GM23338 (cell line): ENCODE measurements at regions not wholly inside any gene's neighbourhood (a gene's known extent, or its start where the extent isn't known, plus 50 kb on each side); places are given as distances from the start of the nearest gene placed in this dataset.

Experiments
- ATAC-seq: fragments of 200-7000 bp; cut with Tn5 transposase; 3 replicates; pipeline ENCODE4 v1.9.1; 2020
- DNase-seq: peaks from one replicate; pipeline ENCODE4 v3.0.0-alpha.2; 2015; ENCODE audit warnings: low spot score
- H2AFZ ChIP-seq: fragments of 200-600 bp; sonication (generic); 2 replicates; pipeline ENCODE4 v1.8.0; 2016; ENCODE audit warnings: antibody characterized with exemption, mild to moderate bottlenecking, moderate library complexity
- H3F3A ChIP-seq: fragments of 200-600 bp; sonication (generic); replicated peaks from 2 replicates; pipeline ENCODE4 v1.8.0; 2017; ENCODE audit warnings: antibody characterized with exemption, mixed run types, low read depth
- H3K27ac ChIP-seq: fragments of 200-600 bp; sonication (generic); 2 replicates; pipeline ENCODE4 v1.6.1; 2016; ENCODE audit warnings: low read depth
- H3K27me3 ChIP-seq: fragments of 200-600 bp; sonication (generic); 2 replicates; pipeline ENCODE4 v1.8.0; 2016; ENCODE audit warnings: mild to moderate bottlenecking, mixed run types, moderate library complexity; ENCODE audit not compliant: insufficient read depth
- H3K36me3 ChIP-seq: fragments of 200-600 bp; sonication (generic); 2 replicates; pipeline ENCODE4 v1.8.0; 2016; ENCODE audit warnings: mild to moderate bottlenecking; ENCODE audit not compliant: insufficient read depth
- H3K4me1 ChIP-seq: fragments of 200-600 bp; sonication (generic); 2 replicates; pipeline ENCODE4 v1.8.0; 2016; ENCODE audit warnings: mild to moderate bottlenecking, moderate library complexity; ENCODE audit not compliant: insufficient read depth
- H3K4me2 ChIP-seq: fragments of 200-600 bp; sonication (generic); 2 replicates; pipeline ENCODE4 v1.7.1; 2017; ENCODE audit warnings: mixed run types
- H3K4me3 ChIP-seq: fragments of 200-600 bp; sonication (generic); 2 replicates; pipeline ENCODE4 v1.6.1; 2016; ENCODE audit warnings: mixed run types
- H3K79me2 ChIP-seq: fragments of 200-600 bp; sonication (generic); replicated peaks from 2 replicates; pipeline ENCODE4 v1.8.0; 2017; ENCODE audit warnings: mild to moderate bottlenecking; ENCODE audit not compliant: insufficient read depth
- H3K9me2 ChIP-seq: fragments of 200-600 bp; sonication (generic); 2 replicates; pipeline ENCODE4 v1.8.0; 2017; ENCODE audit not compliant: insufficient read depth
- H4K20me1 ChIP-seq: fragments of 200-600 bp; sonication (generic); replicated peaks from 2 replicates; pipeline ENCODE4 v1.8.0; 2017; ENCODE audit warnings: mild to moderate bottlenecking; ENCODE audit not compliant: insufficient read depth
- H3K27ac Mint-ChIP-seq: 2 replicates; pipeline ENCODE4 v1.8.0; 2020; ENCODE audit warnings: inconsistent platforms, mild to moderate bottlenecking, moderate library complexity, mixed read lengths
- H3K27me3 Mint-ChIP-seq: 3 replicates; pipeline ENCODE4 v1.8.0; 2022; ENCODE audit warnings: low read depth, mild to moderate bottlenecking, moderate library complexity, mixed read lengths, inconsistent platforms; ENCODE audit not compliant: insufficient read depth, poor library complexity
- H3K36me3 Mint-ChIP-seq: 3 replicates; pipeline ENCODE4 v1.8.0; 2021; ENCODE audit warnings: low read depth, mild to moderate bottlenecking, inconsistent platforms, moderate library complexity, mixed read lengths
- H3K4me1 Mint-ChIP-seq: 3 replicates; pipeline ENCODE4 v1.8.0; 2020; ENCODE audit warnings: mild to moderate bottlenecking, inconsistent platforms, mixed read lengths
- H3K4me3 Mint-ChIP-seq: 3 replicates; pipeline ENCODE4 v1.8.0; 2021; ENCODE audit warnings: moderate library complexity, mild to moderate bottlenecking, inconsistent platforms, mixed read lengths
- H3K9me3 Mint-ChIP-seq: 3 replicates; pipeline ENCODE4 v1.8.0; 2020; ENCODE audit warnings: moderate library complexity, mild to moderate bottlenecking, inconsistent platforms, mixed read lengths
- EZH2phosphoT487 ChIP-seq: fragments of 200-600 bp; sonication (generic); IDR thresholded peaks from one replicate; pipeline ENCODE4 v1.8.1; 2018; ENCODE audit warnings: antibody characterized with exemption; ENCODE audit not compliant: unreplicated experiment
- NANOG ChIP-seq: IDR thresholded peaks from 2 replicates; pipeline ENCODE4 v1.6.1; 2016; ENCODE audit warnings: antibody characterized with exemption, borderline replicate concordance
- POLR2AphosphoS5 ChIP-seq: IDR thresholded peaks from 2 replicates; pipeline ENCODE4 v1.6.1; 2016; ENCODE audit warnings: antibody characterized with exemption, low read depth
- STAT1 ChIP-seq: IDR thresholded peaks from one replicate; pipeline ENCODE4 v1.6.1; 2016; ENCODE audit warnings: antibody characterized with exemption; ENCODE audit not compliant: unreplicated experiment
- ZNF114 ChIP-seq: fragments of 250-450 bp; sonication (Bioruptor Pico); IDR thresholded peaks from 2 replicates; pipeline ENCODE4 v1.5.0; 2020; ENCODE audit warnings: mild to moderate bottlenecking, moderate library complexity
- ZNF331 ChIP-seq: fragments of 250-450 bp; sonication (Bioruptor Pico); IDR thresholded peaks from 2 replicates; pipeline ENCODE4 v1.5.0; 2020; ENCODE audit warnings: low read depth, mild to moderate bottlenecking, moderate library complexity
- TF ChIP-seq, protein P1 (sequence below): IDR thresholded peaks from 2 replicates; pipeline ENCODE4 v1.6.1; 2016; ENCODE audit warnings: antibody characterized with exemption
- TF ChIP-seq, protein P2 (sequence below): fragments of 250-450 bp; sonication (Bioruptor Pico); IDR thresholded peaks from 2 replicates; pipeline ENCODE4 v1.5.0; 2020; ENCODE audit warnings: mild to moderate bottlenecking, moderate library complexity
- TF ChIP-seq, protein P3 (sequence below), 2 experiments: fragments of 200-600 bp in 1 of 2; sonication (generic) in 1 of 2; conservative IDR thresholded peaks; 2 replicates each; pipeline versions ENCODE4 v1.5.1 to v1.6.1; 2016 to 2017; ENCODE audit warnings: antibody characterized with exemption in 2 of 2, low read depth in 2 of 2, mild to moderate bottlenecking in 2 of 2, moderate library complexity in 1 of 2

DNA sequence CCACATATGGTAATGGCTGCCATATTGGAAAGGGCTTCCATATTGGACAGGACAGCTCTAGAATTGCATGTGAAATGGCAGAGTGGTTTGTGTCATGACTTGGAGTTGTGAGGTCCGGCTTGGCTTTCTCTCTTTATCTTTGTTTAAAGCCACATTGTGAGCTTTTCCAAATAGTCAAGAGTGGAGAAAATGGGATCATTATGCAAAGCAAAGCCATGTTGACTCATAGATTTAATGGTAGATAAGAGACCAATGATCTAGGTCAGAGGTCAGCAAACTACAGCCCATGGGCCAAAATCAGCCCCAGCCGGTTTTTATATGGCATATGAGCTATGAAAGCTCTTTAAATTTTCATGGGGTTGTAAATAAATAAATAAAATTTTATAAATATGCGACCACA is 449.1 kb downstream of the BCL11B start:
- Histone ChIP-seq H3K79me2 (no peaks in the 10 kb centered on the region), H2AFZ (no peak overlapping the region), H3K4me1 (peaks cover 23% of the 10 kb centered on the region), H3K36me3 (no peaks in the 10 kb centered on the region), H3K27me3 (no peaks in the 10 kb centered on the region), H3F3A (no peaks in the 10 kb centered on the region), H3K9me2 (peaks cover 23% of the 10 kb centered on the region), H3K27ac (no peak overlapping the region), H3K4me3 (no peak overlapping the region), H3K4me2 (no peak overlapping the region), H4K20me1 (no peaks in the 10 kb centered on the region)
- TF ChIP-seq STAT1 (no peak), POLR2AphosphoS5 (no peak)
- TF ChIP-seq, protein P1, sequence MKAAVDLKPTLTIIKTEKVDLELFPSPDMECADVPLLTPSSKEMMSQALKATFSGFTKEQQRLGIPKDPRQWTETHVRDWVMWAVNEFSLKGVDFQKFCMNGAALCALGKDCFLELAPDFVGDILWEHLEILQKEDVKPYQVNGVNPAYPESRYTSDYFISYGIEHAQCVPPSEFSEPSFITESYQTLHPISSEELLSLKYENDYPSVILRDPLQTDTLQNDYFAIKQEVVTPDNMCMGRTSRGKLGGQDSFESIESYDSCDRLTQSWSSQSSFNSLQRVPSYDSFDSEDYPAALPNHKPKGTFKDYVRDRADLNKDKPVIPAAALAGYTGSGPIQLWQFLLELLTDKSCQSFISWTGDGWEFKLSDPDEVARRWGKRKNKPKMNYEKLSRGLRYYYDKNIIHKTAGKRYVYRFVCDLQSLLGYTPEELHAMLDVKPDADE, result no peak
- H3K9me3 Mint-ChIP-seq, result peaks cover 6% of the 10 kb centered on the region; the same call in 1 of the 3 replicates
- ATAC-seq (no peak), DNase-seq (no peak)
- H3K27ac Mint-ChIP-seq, result no peak overlapping the region
- H3K36me3 Mint-ChIP-seq, result peaks cover 13% of the 10 kb centered on the region
- no peak overlapping the region for H3K4me3 Mint-ChIP-seq
- H3K4me1 Mint-ChIP-seq, result peaks cover 34% of the 10 kb centered on the region
- peaks cover 8% of the 10 kb centered on the region for H3K27me3 Mint-ChIP-seq

DNA sequence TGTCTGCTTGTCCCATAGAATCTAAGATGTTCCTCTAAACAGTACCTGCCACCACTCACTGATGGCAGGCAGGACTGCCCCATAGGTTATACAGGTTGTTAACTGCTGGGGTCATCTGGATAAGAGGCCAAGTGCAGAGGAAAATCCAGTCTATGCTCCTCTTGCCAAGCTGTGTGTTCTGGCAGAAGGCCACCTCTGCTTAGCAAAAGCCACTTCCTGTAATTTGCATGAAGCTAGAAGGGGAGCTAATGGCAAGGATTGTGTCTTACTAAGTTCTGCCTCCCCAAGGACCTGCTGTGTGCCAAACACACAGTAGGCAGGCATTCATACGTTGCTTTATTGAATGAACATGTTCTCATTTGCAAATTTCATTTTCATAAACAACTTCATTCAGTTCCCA is 445.4 kb downstream of the BCL11B start:
- H3K79me2 ChIP-seq, result no peaks in the 10 kb centered on the region
- Mint-ChIP-seq H3K27ac (no peak overlapping the region), H3K9me3 (no peaks in the 10 kb centered on the region; the same call in 2 of the 3 replicates), H3K4me3 (no peak overlapping the region), H3K4me1 (peaks cover 5% of the 10 kb centered on the region; the same call in 2 of the 3 replicates), H3K36me3 (peaks cover 3% of the 10 kb centered on the region; the same call in 2 of the 3 replicates), H3K27me3 (peaks cover 2% of the 10 kb centered on the region)
- H3K4me1 ChIP-seq, result no peaks in the 10 kb centered on the region
- no peak overlapping the region for H3K4me2 ChIP-seq
- no peaks in the 10 kb centered on the region for H3K27me3 ChIP-seq
- H3K9me2 ChIP-seq, result peaks cover 11% of the 10 kb centered on the region
- H3F3A ChIP-seq, result no peaks in the 10 kb centered on the region
- H2AFZ ChIP-seq, result no peak overlapping the region
- H3K36me3 ChIP-seq, result no peaks in the 10 kb centered on the region
- H3K27ac ChIP-seq, result no peak overlapping the region
- DNase-seq (no peak), ATAC-seq (no peak)
- no peak overlapping the region for H3K4me3 ChIP-seq
- H4K20me1 ChIP-seq, result no peaks in the 10 kb centered on the region; the same call in 1 of the 2 replicates
- TF ChIP-seq ZNF331 (CRISPR knock-in tag), result no peak
- TF ChIP-seq EZH2phosphoT487, result no peak
- no peak for TF ChIP-seq POLR2AphosphoS5
- TF ChIP-seq, protein P2, sequence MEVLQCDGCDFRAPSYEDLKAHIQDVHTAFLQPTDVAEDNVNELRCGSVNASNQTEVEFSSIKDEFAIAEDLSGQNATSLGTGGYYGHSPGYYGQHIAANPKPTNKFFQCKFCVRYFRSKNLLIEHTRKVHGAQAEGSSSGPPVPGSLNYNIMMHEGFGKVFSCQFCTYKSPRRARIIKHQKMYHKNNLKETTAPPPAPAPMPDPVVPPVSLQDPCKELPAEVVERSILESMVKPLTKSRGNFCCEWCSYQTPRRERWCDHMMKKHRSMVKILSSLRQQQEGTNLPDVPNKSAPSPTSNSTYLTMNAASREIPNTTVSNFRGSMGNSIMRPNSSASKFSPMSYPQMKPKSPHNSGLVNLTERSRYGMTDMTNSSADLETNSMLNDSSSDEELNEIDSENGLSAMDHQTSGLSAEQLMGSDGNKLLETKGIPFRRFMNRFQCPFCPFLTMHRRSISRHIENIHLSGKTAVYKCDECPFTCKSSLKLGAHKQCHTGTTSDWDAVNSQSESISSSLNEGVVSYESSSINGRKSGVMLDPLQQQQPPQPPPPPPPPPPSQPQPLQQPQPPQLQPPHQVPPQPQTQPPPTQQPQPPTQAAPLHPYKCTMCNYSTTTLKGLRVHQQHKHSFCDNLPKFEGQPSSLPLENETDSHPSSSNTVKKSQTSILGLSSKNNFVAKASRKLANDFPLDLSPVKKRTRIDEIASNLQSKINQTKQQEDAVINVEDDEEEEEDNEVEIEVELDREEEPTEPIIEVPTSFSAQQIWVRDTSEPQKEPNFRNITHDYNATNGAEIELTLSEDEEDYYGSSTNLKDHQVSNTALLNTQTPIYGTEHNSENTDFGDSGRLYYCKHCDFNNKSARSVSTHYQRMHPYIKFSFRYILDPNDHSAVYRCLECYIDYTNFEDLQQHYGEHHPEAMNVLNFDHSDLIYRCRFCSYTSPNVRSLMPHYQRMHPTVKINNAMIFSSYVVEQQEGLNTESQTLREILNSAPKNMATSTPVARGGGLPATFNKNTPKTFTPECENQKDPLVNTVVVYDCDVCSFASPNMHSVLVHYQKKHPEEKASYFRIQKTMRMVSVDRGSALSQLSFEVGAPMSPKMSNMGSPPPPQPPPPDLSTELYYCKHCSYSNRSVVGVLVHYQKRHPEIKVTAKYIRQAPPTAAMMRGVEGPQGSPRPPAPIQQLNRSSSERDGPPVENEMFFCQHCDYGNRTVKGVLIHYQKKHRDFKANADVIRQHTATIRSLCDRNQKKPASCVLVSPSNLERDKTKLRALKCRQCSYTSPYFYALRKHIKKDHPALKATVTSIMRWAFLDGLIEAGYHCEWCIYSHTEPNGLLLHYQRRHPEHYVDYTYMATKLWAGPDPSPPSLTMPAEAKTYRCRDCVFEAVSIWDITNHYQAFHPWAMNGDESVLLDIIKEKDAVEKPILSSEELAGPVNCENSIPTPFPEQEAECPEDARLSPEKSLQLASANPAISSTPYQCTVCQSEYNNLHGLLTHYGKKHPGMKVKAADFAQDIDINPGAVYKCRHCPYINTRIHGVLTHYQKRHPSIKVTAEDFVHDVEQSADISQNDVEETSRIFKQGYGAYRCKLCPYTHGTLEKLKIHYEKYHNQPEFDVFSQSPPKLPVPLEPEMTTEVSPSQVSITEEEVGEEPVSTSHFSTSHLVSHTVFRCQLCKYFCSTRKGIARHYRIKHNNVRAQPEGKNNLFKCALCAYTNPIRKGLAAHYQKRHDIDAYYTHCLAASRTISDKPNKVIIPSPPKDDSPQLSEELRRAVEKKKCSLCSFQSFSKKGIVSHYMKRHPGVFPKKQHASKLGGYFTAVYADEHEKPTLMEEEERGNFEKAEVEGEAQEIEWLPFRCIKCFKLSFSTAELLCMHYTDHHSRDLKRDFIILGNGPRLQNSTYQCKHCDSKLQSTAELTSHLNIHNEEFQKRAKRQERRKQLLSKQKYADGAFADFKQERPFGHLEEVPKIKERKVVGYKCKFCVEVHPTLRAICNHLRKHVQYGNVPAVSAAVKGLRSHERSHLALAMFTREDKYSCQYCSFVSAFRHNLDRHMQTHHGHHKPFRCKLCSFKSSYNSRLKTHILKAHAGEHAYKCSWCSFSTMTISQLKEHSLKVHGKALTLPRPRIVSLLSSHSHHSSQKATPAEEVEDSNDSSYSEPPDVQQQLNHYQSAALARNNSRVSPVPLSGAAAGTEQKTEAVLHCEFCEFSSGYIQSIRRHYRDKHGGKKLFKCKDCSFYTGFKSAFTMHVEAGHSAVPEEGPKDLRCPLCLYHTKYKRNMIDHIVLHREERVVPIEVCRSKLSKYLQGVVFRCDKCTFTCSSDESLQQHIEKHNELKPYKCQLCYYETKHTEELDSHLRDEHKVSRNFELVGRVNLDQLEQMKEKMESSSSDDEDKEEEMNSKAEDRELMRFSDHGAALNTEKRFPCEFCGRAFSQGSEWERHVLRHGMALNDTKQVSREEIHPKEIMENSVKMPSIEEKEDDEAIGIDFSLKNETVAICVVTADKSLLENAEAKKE, result no peak
- TF ChIP-seq ZNF114, result no peak
- TF ChIP-seq, protein P1, result no peak
- no peak for TF ChIP-seq NANOG
- TF ChIP-seq, protein P3, sequence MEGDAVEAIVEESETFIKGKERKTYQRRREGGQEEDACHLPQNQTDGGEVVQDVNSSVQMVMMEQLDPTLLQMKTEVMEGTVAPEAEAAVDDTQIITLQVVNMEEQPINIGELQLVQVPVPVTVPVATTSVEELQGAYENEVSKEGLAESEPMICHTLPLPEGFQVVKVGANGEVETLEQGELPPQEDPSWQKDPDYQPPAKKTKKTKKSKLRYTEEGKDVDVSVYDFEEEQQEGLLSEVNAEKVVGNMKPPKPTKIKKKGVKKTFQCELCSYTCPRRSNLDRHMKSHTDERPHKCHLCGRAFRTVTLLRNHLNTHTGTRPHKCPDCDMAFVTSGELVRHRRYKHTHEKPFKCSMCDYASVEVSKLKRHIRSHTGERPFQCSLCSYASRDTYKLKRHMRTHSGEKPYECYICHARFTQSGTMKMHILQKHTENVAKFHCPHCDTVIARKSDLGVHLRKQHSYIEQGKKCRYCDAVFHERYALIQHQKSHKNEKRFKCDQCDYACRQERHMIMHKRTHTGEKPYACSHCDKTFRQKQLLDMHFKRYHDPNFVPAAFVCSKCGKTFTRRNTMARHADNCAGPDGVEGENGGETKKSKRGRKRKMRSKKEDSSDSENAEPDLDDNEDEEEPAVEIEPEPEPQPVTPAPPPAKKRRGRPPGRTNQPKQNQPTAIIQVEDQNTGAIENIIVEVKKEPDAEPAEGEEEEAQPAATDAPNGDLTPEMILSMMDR (conservative IDR thresholded peaks at IDR 0.05; ENCODE audit: low read depth in 2 of 2), result no peak
